ENCODE measurements at regions not wholly inside any gene's neighbourhood (a gene's known extent, or its start where the extent isn't known, plus 50 kb on each side); places are given as distances from the start of the nearest gene placed in this dataset.

GRCh38 chr18:5787936-5788335 lies 107.4 kb downstream of the TMEM200C start:
- Histone ChIP-seq H3K9me3 (no peaks in the 10 kb centered on the region), H3K36me3 (no peaks in the 10 kb centered on the region), H3K27me3 (replicated peaks; ENCODE audit: insufficient read depth) (no peaks in the 10 kb centered on the region), H3K27ac (no peak overlapping the region), H3K4me3 (no peak overlapping the region), H3K4me1 (ENCODE audit: control insufficient read depth in 1 of 2, low read depth in 2 of 2) (no peaks in the 10 kb centered on the region)
- ATAC-seq (ENCODE audit: insufficient number of reproducible peaks, low FRiP score, low read depth) (no peak), DNase-seq (ENCODE audit: low spot score) (no peak)
- TF ChIP-seq CTCF (IDR thresholded peaks at IDR 0.05), result no peak

GRCh38 chr18:5779922-5780321 lies 115.4 kb downstream of the TMEM200C start:
- Histone ChIP-seq H3K27me3 (replicated peaks; ENCODE audit: insufficient read depth) (no peaks in the 10 kb centered on the region), H3K27ac (no peak overlapping the region), H3K36me3 (no peaks in the 10 kb centered on the region), H3K4me3 (no peak overlapping the region), H3K4me1 (ENCODE audit: control insufficient read depth in 1 of 2, low read depth in 2 of 2) (no peaks in the 10 kb centered on the region), H3K9me3 (no peaks in the 10 kb centered on the region)
- TF ChIP-seq CTCF (IDR thresholded peaks at IDR 0.05), result no peak
- ATAC-seq (ENCODE audit: insufficient number of reproducible peaks, low FRiP score, low read depth) (no peak), DNase-seq (ENCODE audit: low spot score) (no peak)

GRCh38 chr18:5772306-5773105 lies 122.8 kb downstream of the TMEM200C start:
- Histone ChIP-seq H3K27ac (no peak overlapping the region), H3K9me3 (no peaks in the 10 kb centered on the region), H3K4me3 (no peak overlapping the region), H3K4me1 (ENCODE audit: control insufficient read depth in 1 of 2, low read depth in 2 of 2) (no peaks in the 10 kb centered on the region), H3K27me3 (replicated peaks; ENCODE audit: insufficient read depth) (no peaks in the 10 kb centered on the region), H3K36me3 (no peaks in the 10 kb centered on the region)
- DNase-seq (ENCODE audit: low spot score) (no peak), ATAC-seq (ENCODE audit: insufficient number of reproducible peaks, low FRiP score, low read depth) (no peak)
- no peak for TF ChIP-seq CTCF (IDR thresholded peaks at IDR 0.05)

DNA sequence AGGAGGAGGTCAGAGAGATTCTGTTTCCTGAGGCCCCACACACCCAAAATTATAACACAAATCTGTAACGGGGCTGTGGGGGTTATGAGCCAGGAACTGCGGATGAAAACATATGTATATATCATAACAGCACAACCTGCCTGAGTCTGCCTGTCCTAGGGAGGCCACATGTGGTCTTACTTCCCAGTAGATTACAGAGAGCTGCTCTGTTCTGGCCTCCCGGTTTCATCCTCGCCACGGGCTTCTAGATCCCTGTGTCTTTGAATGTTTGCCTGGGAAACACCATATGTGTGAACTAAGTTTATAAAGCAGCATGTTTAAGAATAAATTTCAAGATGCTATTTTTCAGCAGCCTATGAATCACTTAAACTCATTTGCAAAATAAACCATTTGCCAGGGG lies 124.0 kb downstream of the TMEM200C start:
- ATAC-seq (ENCODE audit: insufficient number of reproducible peaks, low FRiP score, low read depth), result no peak
- TF ChIP-seq CTCF (IDR thresholded peaks at IDR 0.05), result no peak
- H3K4me1 ChIP-seq (ENCODE audit: control insufficient read depth in 1 of 2, low read depth in 2 of 2), result no peaks in the 10 kb centered on the region
- no peak overlapping the region for H3K27ac ChIP-seq
- H3K4me3 ChIP-seq, result no peak overlapping the region
- H3K27me3 ChIP-seq (replicated peaks; ENCODE audit: insufficient read depth), result no peaks in the 10 kb centered on the region
- H3K36me3 ChIP-seq, result no peaks in the 10 kb centered on the region
- DNase-seq (ENCODE audit: low spot score), result no peak
- no peaks in the 10 kb centered on the region for H3K9me3 ChIP-seq

GRCh38 chr18:5770176-5770575 lies 125.1 kb downstream of the TMEM200C start:
- Histone ChIP-seq H3K4me3 (no peak overlapping the region), H3K27me3 (replicated peaks; ENCODE audit: insufficient read depth) (no peaks in the 10 kb centered on the region), H3K27ac (no peak overlapping the region), H3K4me1 (ENCODE audit: control insufficient read depth in 1 of 2, low read depth in 2 of 2) (no peaks in the 10 kb centered on the region), H3K36me3 (no peaks in the 10 kb centered on the region), H3K9me3 (no peaks in the 10 kb centered on the region)
- DNase-seq (ENCODE audit: low spot score), result no peak
- no peak for ATAC-seq (ENCODE audit: insufficient number of reproducible peaks, low FRiP score, low read depth)
- no peak for TF ChIP-seq CTCF (IDR thresholded peaks at IDR 0.05)
